ENCODE measurements at regions not wholly inside any gene's neighbourhood (a gene's known extent, or its start where the extent isn't known, plus 50 kb on each side); places are given as distances from the start of the nearest gene placed in this dataset.

DNA sequence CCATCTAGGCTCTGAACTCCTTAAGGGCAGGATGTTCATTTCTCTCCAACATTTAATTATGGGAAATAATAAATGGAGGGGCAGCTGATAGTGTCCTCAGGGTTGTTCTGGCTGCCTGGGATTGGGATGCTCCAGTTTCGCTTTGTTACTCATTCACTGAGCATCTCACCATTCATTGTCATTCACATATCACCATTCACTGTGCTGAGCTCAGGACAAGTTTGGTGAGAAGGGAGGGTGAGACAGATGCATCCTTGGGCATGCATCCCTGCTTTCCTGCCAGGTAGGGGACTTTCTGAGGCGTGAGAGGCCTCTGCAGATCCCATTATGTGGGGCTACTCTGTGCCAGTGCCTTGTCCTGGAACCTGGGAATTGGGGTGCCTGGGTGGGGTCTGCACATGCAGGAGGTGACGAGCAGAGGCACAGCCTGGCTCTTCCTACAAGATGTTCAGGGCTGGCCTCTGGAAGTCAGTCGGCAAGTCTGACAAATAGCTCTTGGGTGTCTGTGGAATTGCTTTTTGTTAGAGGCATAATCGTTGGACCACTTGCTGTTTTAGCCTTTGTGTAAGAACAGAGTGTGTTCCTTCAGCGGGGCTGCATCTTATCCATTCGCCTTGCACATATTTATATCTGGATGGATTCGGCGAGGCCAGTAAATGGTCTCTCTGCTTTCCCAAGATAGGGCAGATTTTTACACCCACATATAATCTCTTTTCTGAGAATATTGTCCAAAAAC, 323.2 kb upstream of the THSD7B start:
- TF ChIP-seq, protein P1, sequence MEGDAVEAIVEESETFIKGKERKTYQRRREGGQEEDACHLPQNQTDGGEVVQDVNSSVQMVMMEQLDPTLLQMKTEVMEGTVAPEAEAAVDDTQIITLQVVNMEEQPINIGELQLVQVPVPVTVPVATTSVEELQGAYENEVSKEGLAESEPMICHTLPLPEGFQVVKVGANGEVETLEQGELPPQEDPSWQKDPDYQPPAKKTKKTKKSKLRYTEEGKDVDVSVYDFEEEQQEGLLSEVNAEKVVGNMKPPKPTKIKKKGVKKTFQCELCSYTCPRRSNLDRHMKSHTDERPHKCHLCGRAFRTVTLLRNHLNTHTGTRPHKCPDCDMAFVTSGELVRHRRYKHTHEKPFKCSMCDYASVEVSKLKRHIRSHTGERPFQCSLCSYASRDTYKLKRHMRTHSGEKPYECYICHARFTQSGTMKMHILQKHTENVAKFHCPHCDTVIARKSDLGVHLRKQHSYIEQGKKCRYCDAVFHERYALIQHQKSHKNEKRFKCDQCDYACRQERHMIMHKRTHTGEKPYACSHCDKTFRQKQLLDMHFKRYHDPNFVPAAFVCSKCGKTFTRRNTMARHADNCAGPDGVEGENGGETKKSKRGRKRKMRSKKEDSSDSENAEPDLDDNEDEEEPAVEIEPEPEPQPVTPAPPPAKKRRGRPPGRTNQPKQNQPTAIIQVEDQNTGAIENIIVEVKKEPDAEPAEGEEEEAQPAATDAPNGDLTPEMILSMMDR (IDR thresholded peaks at IDR 0.05; ENCODE audit: insufficient read depth, low read depth, low read length), result no peak
- no peak for TF ChIP-seq EZH2 (IDR thresholded peaks at IDR 0.05; ENCODE audit: insufficient read depth, low read length)
- H3K9me3 ChIP-seq (ENCODE audit: insufficient read depth, low read depth, low read length), result no peaks in the 10 kb centered on the region
- no peaks in the 10 kb centered on the region for H3K4me1 Mint-ChIP-seq (ENCODE audit: low read depth, unreplicated experiment)
- no peaks in the 10 kb centered on the region for H3K4me1 ChIP-seq (ENCODE audit: insufficient read depth, low read length)
- no peak overlapping the region for H3K27ac Mint-ChIP-seq (ENCODE audit: unreplicated experiment)
- peaks cover 7% of the 10 kb centered on the region for H3K27me3 Mint-ChIP-seq (ENCODE audit: low read depth, unreplicated experiment)
- no peak overlapping the region for H3K9ac ChIP-seq (ENCODE audit: low read length)
- no peak overlapping the region for H3K4me3 ChIP-seq (ENCODE audit: insufficient read depth, low read depth, low read length)
- no peak overlapping the region for H3K4me3 Mint-ChIP-seq (ENCODE audit: unreplicated experiment)
- no peak for DNase-seq (ENCODE audit: low read depth)
- no peaks in the 10 kb centered on the region for H3K36me3 ChIP-seq (ENCODE audit: insufficient read depth, low read length)
- H3K27ac ChIP-seq (ENCODE audit: low read depth, low read length), result no peak overlapping the region
- no peak for FAIRE-seq
- no peaks in the 10 kb centered on the region for H3K27me3 ChIP-seq (ENCODE audit: insufficient read depth, low read length)
- no peak overlapping the region for H3K4me2 ChIP-seq (ENCODE audit: low read length)
- no peak overlapping the region for H2AFZ ChIP-seq (ENCODE audit: low read depth, low read length)
- no peaks in the 10 kb centered on the region for H3K79me2 ChIP-seq (ENCODE audit: insufficient read depth, low read length)
- no peaks in the 10 kb centered on the region for H4K20me1 ChIP-seq (ENCODE audit: insufficient read depth, low read length)
- H3K9me3 Mint-ChIP-seq (ENCODE audit: unreplicated experiment), result no peaks in the 10 kb centered on the region
- no peaks in the 10 kb centered on the region for H3K36me3 Mint-ChIP-seq (ENCODE audit: low read depth, unreplicated experiment)

DNA sequence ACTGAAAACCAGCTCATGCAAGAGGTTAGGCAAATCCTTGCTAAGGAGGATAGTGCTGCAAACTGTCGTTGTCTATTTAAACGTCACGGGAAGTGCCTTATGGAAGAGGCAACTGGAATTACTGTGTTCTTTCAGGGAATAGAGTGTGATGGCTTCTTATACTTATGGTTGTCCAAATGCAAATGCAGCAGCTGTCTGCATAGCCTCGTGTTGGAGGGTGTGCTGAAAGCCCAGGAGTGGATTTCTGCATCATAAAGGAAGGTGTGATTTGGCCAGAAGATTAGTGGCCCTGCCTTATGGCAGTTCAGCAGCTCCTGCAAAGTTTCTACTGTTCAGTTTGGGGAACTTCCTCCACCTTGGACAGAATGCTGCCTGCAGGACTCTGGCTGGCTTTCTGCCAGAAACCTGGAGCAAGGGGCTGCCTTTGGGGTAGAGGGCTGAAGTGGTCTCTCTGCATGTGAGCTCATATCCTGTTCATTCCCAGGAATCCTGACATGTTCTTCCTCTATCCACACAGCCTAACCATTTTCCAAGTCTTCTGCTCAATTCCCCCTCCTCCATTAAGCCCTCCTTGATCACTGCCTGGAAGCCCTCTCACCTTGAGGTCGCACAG, 321.2 kb upstream of the CXCR4 start:
- no peak overlapping the region for H3K27ac ChIP-seq (ENCODE audit: low read depth, low read length)
- peaks cover 7% of the 10 kb centered on the region for H3K27me3 Mint-ChIP-seq (ENCODE audit: low read depth, unreplicated experiment)
- no peak overlapping the region for H3K4me3 ChIP-seq (ENCODE audit: insufficient read depth, low read depth, low read length)
- no peaks in the 10 kb centered on the region for H3K27me3 ChIP-seq (ENCODE audit: insufficient read depth, low read length)
- H3K36me3 ChIP-seq (ENCODE audit: insufficient read depth, low read length), result no peaks in the 10 kb centered on the region
- FAIRE-seq, result no peak
- no peak overlapping the region for H3K4me2 ChIP-seq (ENCODE audit: low read length)
- no peak overlapping the region for H3K27ac Mint-ChIP-seq (ENCODE audit: unreplicated experiment)
- H2AFZ ChIP-seq (ENCODE audit: low read depth, low read length), result no peak overlapping the region
- no peak overlapping the region for H3K4me3 Mint-ChIP-seq (ENCODE audit: unreplicated experiment)
- H3K9me3 Mint-ChIP-seq (ENCODE audit: unreplicated experiment), result no peaks in the 10 kb centered on the region
- no peak for DNase-seq (ENCODE audit: low read depth)
- no peaks in the 10 kb centered on the region for H3K4me1 Mint-ChIP-seq (ENCODE audit: low read depth, unreplicated experiment)
- no peaks in the 10 kb centered on the region for H3K36me3 Mint-ChIP-seq (ENCODE audit: low read depth, unreplicated experiment)
- TF ChIP-seq, protein P1 (IDR thresholded peaks at IDR 0.05; ENCODE audit: insufficient read depth, low read depth, low read length), result no peak
- TF ChIP-seq EZH2 (IDR thresholded peaks at IDR 0.05; ENCODE audit: insufficient read depth, low read length), result no peak
- H4K20me1 ChIP-seq (ENCODE audit: insufficient read depth, low read length), result no peaks in the 10 kb centered on the region
- no peaks in the 10 kb centered on the region for H3K79me2 ChIP-seq (ENCODE audit: insufficient read depth, low read length)
- H3K4me1 ChIP-seq (ENCODE audit: insufficient read depth, low read length), result no peaks in the 10 kb centered on the region
- no peak overlapping the region for H3K9ac ChIP-seq (ENCODE audit: low read length)
- H3K9me3 ChIP-seq (ENCODE audit: insufficient read depth, low read depth, low read length), result no peaks in the 10 kb centered on the region

DNA sequence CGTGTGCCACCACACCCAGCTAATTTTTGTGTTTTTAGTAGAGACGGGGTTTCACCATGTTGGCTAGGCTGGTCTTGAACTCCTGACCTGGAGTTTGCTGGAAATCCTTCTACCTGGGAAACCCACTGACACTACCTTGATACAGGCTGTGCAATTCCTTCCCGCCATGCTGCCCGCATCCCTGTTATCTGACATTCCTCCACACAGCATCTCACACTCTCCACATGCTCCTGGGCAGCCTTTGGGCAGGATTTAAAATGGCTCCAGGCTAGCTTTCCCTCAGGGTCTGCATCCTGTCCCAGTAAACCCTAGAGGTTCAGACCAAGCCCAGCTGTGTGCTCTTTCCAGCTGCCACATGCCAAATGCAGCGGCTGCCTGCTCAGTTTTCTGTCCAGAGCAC, 319.5 kb upstream of the CXCR4 start:
- Mint-ChIP-seq H3K9me3 (ENCODE audit: unreplicated experiment) (no peaks in the 10 kb centered on the region), H3K36me3 (ENCODE audit: low read depth, unreplicated experiment) (no peaks in the 10 kb centered on the region)

More for the DNA sequence above, 319.5 kb upstream of the CXCR4 start:
- no peak for DNase-seq (ENCODE audit: low read depth)
- H3K4me1 ChIP-seq (ENCODE audit: insufficient read depth, low read length), result no peaks in the 10 kb centered on the region
- no peak overlapping the region for H3K4me3 Mint-ChIP-seq (ENCODE audit: unreplicated experiment)
- TF ChIP-seq, protein P1 (IDR thresholded peaks at IDR 0.05; ENCODE audit: insufficient read depth, low read depth, low read length), result no peak
- no peak for TF ChIP-seq EZH2 (IDR thresholded peaks at IDR 0.05; ENCODE audit: insufficient read depth, low read length)
- no peaks in the 10 kb centered on the region for H3K4me1 Mint-ChIP-seq (ENCODE audit: low read depth, unreplicated experiment)
- H3K9me3 ChIP-seq (ENCODE audit: insufficient read depth, low read depth, low read length), result no peaks in the 10 kb centered on the region
- no peak overlapping the region for H2AFZ ChIP-seq (ENCODE audit: low read depth, low read length)
- peaks cover 7% of the 10 kb centered on the region for H3K27me3 Mint-ChIP-seq (ENCODE audit: low read depth, unreplicated experiment)
- peaks cover 2% of the 10 kb centered on the region for H3K27me3 ChIP-seq (ENCODE audit: insufficient read depth, low read length)
- H4K20me1 ChIP-seq (ENCODE audit: insufficient read depth, low read length), result no peaks in the 10 kb centered on the region
- FAIRE-seq, result no peak
- H3K27ac ChIP-seq (ENCODE audit: low read depth, low read length), result no peak overlapping the region
- H3K36me3 ChIP-seq (ENCODE audit: insufficient read depth, low read length), result no peaks in the 10 kb centered on the region
- no peak overlapping the region for H3K4me3 ChIP-seq (ENCODE audit: insufficient read depth, low read depth, low read length)
- no peak overlapping the region for H3K27ac Mint-ChIP-seq (ENCODE audit: unreplicated experiment)
- no peaks in the 10 kb centered on the region for H3K79me2 ChIP-seq (ENCODE audit: insufficient read depth, low read length)
- H3K9ac ChIP-seq (ENCODE audit: low read length), result no peak overlapping the region
- H3K4me2 ChIP-seq (ENCODE audit: low read length), result no peak overlapping the region
